ENCODE measurements at regions not wholly inside any gene's neighbourhood (a gene's known extent, or its start where the extent isn't known, plus 50 kb on each side); places are given as distances from the start of the nearest gene placed in this dataset.

DNA sequence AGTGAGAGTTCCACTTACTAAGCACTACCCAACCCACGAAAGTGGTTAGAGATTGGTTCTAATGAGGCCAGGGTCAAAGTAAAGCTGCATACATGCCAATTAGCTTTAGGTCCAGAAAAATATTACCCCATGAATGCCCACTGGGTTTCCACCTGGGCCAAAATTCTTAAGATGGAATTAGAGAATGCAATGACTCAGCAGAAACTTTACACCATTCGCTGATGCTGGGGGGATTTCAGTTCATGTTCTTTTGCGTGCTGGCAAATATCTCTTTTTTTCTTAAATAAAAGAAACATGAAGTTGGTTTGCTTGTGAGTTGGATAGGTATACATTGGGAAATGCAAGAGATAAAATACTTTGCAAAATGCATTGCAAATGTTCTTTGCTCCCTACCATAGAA lies 715.3 kb upstream of the MIR17HG start:
- TF ChIP-seq EZH2phosphoT487 (IDR thresholded peaks at IDR 0.05; ENCODE audit: borderline replicate concordance, low read length) = no peak
- TF ChIP-seq, protein P1, sequence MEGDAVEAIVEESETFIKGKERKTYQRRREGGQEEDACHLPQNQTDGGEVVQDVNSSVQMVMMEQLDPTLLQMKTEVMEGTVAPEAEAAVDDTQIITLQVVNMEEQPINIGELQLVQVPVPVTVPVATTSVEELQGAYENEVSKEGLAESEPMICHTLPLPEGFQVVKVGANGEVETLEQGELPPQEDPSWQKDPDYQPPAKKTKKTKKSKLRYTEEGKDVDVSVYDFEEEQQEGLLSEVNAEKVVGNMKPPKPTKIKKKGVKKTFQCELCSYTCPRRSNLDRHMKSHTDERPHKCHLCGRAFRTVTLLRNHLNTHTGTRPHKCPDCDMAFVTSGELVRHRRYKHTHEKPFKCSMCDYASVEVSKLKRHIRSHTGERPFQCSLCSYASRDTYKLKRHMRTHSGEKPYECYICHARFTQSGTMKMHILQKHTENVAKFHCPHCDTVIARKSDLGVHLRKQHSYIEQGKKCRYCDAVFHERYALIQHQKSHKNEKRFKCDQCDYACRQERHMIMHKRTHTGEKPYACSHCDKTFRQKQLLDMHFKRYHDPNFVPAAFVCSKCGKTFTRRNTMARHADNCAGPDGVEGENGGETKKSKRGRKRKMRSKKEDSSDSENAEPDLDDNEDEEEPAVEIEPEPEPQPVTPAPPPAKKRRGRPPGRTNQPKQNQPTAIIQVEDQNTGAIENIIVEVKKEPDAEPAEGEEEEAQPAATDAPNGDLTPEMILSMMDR (IDR thresholded peaks at IDR 0.05; ENCODE audit: low read depth, low read length, poor library complexity, severe bottlenecking) = no peak
